ENCODE measurements at regions not wholly inside any gene's neighbourhood (a gene's known extent, or its start where the extent isn't known, plus 50 kb on each side); places are given as distances from the start of the nearest gene placed in this dataset.

GRCh38 chr13:33612641-33613638 lies 205.0 kb upstream of the RFC3 start:
- Histone ChIP-seq H3K9me3 (no peaks in the 10 kb centered on the region), H3K36me3 (replicated peaks in 1 of 2; ENCODE audit: insufficient read depth in 1 of 2, low read depth in 2 of 2) (no peaks in the 10 kb centered on the region), H3K4me3 (no peak overlapping the region), H3K27me3 (no peaks in the 10 kb centered on the region), H3K27ac (no peak overlapping the region), H3K4me1 (peaks cover 21% of the 10 kb centered on the region)
- DNase-seq, result no peak
- WGBS, 2 donors, result 91 to 93% methylated on average over 4 of the region's 4 CpGs
- intact Hi-C loops (cut with DNase I), result no loop called here
- TF ChIP-seq POLR2A (IDR thresholded peaks at IDR 0.05), result no peak
- no peak for TF ChIP-seq CTCF (IDR thresholded peaks at IDR 0.05)
- no peak for ATAC-seq

GRCh38 chr13:33615436-33615835 lies 202.5 kb upstream of the RFC3 start:
- peaks cover 18% of the 10 kb centered on the region for H3K4me1 ChIP-seq
- H3K4me3 ChIP-seq, result no peak overlapping the region
- intact Hi-C loops (cut with DNase I), result no loop called here
- ATAC-seq, result no peak
- no peak for DNase-seq
- no peaks in the 10 kb centered on the region for H3K36me3 ChIP-seq (replicated peaks in 1 of 2; ENCODE audit: insufficient read depth in 1 of 2, low read depth in 2 of 2)
- no peak overlapping the region for H3K27ac ChIP-seq
- H3K27me3 ChIP-seq, result no peaks in the 10 kb centered on the region
- WGBS, 2 donors, result 82 to 85% methylated on average over 2 of the region's 2 CpGs
- H3K9me3 ChIP-seq, result no peaks in the 10 kb centered on the region
- TF ChIP-seq POLR2A (IDR thresholded peaks at IDR 0.05) (no peak), CTCF (IDR thresholded peaks at IDR 0.05) (no peak)

DNA sequence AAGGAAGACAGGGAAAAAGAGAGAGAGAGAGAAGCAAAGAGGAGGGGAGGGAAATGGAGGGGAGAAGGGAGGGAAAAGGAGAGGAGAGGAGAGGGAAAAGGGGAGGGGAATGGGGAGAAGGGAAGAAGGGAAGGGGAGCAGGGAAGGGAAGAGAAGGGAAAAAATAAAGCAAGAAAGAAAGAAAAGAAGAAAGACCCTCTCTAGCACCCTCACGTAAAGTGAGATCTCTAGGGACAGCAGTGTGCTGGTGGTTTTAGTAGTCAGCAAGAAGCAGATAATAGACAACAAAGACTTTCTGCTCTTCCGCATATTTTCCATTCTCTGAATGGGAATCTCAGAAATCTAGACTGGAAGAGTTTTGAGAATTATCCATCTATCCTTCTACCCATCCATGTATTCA lies 201.8 kb upstream of the RFC3 start:
- no peak overlapping the region for H3K4me3 ChIP-seq
- no peak for TF ChIP-seq POLR2A (IDR thresholded peaks at IDR 0.05)
- TF ChIP-seq CTCF (IDR thresholded peaks at IDR 0.05), result no peak
- WGBS, 2 donors, result 94 to 97% methylated on average over 2 of the region's 2 CpGs
- H3K27me3 ChIP-seq, result no peaks in the 10 kb centered on the region
- DNase-seq (no peak), ATAC-seq (no peak)
- peaks cover 11% of the 10 kb centered on the region for H3K4me1 ChIP-seq
- no peaks in the 10 kb centered on the region for H3K36me3 ChIP-seq (replicated peaks in 1 of 2; ENCODE audit: insufficient read depth in 1 of 2, low read depth in 2 of 2)
- H3K27ac ChIP-seq, result no peak overlapping the region
- H3K9me3 ChIP-seq, result no peaks in the 10 kb centered on the region
- intact Hi-C loops (cut with DNase I), result no loop called here

GRCh38 chr13:33617055-33617454 lies 200.9 kb upstream of the RFC3 start:
- Histone ChIP-seq H3K4me1 (peaks cover 2% of the 10 kb centered on the region), H3K36me3 (replicated peaks in 1 of 2; ENCODE audit: insufficient read depth in 1 of 2, low read depth in 2 of 2) (no peaks in the 10 kb centered on the region), H3K4me3 (no peak overlapping the region), H3K27ac (no peak overlapping the region), H3K27me3 (no peaks in the 10 kb centered on the region), H3K9me3 (no peaks in the 10 kb centered on the region)
- 92 to 97% methylated on average over 2 of the region's 2 CpGs for WGBS, 2 donors
- intact Hi-C loops (cut with DNase I), result no loop called here
- ATAC-seq (no peak), DNase-seq (no peak)
- TF ChIP-seq CTCF (IDR thresholded peaks at IDR 0.05) (no peak), POLR2A (IDR thresholded peaks at IDR 0.05) (no peak)

- no peak overlapping the region for H3K4me3 ChIP-seq
- TF ChIP-seq CTCF (IDR thresholded peaks at IDR 0.05), result no peak
- no peak for TF ChIP-seq POLR2A (IDR thresholded peaks at IDR 0.05)
- H3K27me3 ChIP-seq, result no peaks in the 10 kb centered on the region
- intact Hi-C loops (cut with DNase I), result no loop called here
- no peak for ATAC-seq
- peaks cover 12% of the 10 kb centered on the region for H3K4me1 ChIP-seq
- no peaks in the 10 kb centered on the region for H3K36me3 ChIP-seq (replicated peaks in 1 of 2; ENCODE audit: insufficient read depth in 1 of 2, low read depth in 2 of 2)
- 86 to 90% methylated on average over 3 of the region's 3 CpGs for whole genome bisulfite sequencing, 2 donors
- no peak overlapping the region for H3K27ac ChIP-seq
- no peaks in the 10 kb centered on the region for H3K9me3 ChIP-seq
- DNase-seq, result no peak
Observed at GRCh38 chr13:33624253-33624652, 193.7 kb upstream of the RFC3 start.
